Activated B cell treated with CpG ODN at 0.5 μM for 24 hours (primary cell): ENCODE measurements at regions not wholly inside any gene's neighbourhood (a gene's known extent, or its start where the extent isn't known, plus 50 kb on each side); places are given as distances from the start of the nearest gene placed in this dataset.

Source experiments
- ATAC-seq: fragments of 200-7000 bp; cut with Tn5 transposase; one replicate; pipeline ENCODE4 v1.10.0; 2021; ENCODE audit warnings: low read depth, mild to moderate bottlenecking, moderate library complexity
- CTCF ChIA-PET: fragments of 350-600 bp; sonication (Branson Sonifier 250); formaldehyde crosslinking; loops from one replicate; lab custom pipeline; 2021; ENCODE audit warnings: antibody characterized with exemption; lab: Charles Lee
- POLR2A ChIA-PET: fragments of 350-600 bp; sonication (Branson Sonifier 250); formaldehyde crosslinking; loops from one replicate; lab custom pipeline; 2021; ENCODE audit warnings: antibody characterized with exemption; lab: Charles Lee
- DNase-seq: peaks from one replicate; pipeline ENCODE4 v3.0.0; 2022
- H3K27ac Mint-ChIP-seq: one replicate; pipeline ENCODE4 v1.8.0; 2020; ENCODE audit warnings: mixed read lengths
- H3K27me3 Mint-ChIP-seq: one replicate; pipeline ENCODE4 v1.8.0; 2021; ENCODE audit warnings: mixed read lengths
- H3K36me3 Mint-ChIP-seq: one replicate; pipeline ENCODE4 v1.8.0; 2021; ENCODE audit warnings: low read depth, mixed read lengths
- H3K4me1 Mint-ChIP-seq: one replicate; pipeline ENCODE4 v1.8.0; 2021; ENCODE audit warnings: mixed read lengths
- H3K4me3 Mint-ChIP-seq: one replicate; pipeline ENCODE4 v1.8.0; 2020; ENCODE audit warnings: mild to moderate bottlenecking, mixed read lengths
- H3K9me3 Mint-ChIP-seq: one replicate; pipeline ENCODE4 v1.8.0; 2020; ENCODE audit warnings: mixed read lengths
- CTCF ChIP-seq: fragments of 200-600 bp; IDR thresholded peaks from one replicate; pipeline ENCODE4 v1.8.0; 2022; ENCODE audit warnings: antibody characterized with exemption, mild to moderate bottlenecking
- intact Hi-C: fragments of 100-400 bp; cut with micrococcal nuclease; formaldehyde crosslinking; loops from one replicate; pipeline ENCODE4 v1.15.1; 2024

GRCh38 chr5:124395287-124395686 lies 351.2 kb downstream of the ZNF608 start:
- no peak for ATAC-seq
- Mint-ChIP-seq H3K9me3 (peaks cover 6% of the 10 kb centered on the region), H3K4me1 (peaks cover 9% of the 10 kb centered on the region), H3K4me3 (no peak overlapping the region), H3K36me3 (peaks cover 3% of the 10 kb centered on the region), H3K27me3 (no peaks in the 10 kb centered on the region), H3K27ac (no peak overlapping the region)
- intact Hi-C loops: no loop called here
- ChIA-PET CTCF (no interaction called here), POLR2A (no interaction called here)
- DNase-seq: no peak
- no peak for TF ChIP-seq CTCF

GRCh38 chr5:124394700-124395245 lies 351.7 kb downstream of the ZNF608 start:
- no peak for DNase-seq
- H3K4me3 Mint-ChIP-seq: no peak overlapping the region
- peaks cover 3% of the 10 kb centered on the region for H3K36me3 Mint-ChIP-seq
- CTCF ChIA-PET: no interaction called here
- H3K4me1 Mint-ChIP-seq: peaks cover 9% of the 10 kb centered on the region
- no peak for ATAC-seq
- POLR2A ChIA-PET: no interaction called here
- H3K27me3 Mint-ChIP-seq: no peaks in the 10 kb centered on the region
- H3K27ac Mint-ChIP-seq: no peak overlapping the region
- intact Hi-C loops: no loop called here
- TF ChIP-seq CTCF: no peak
- H3K9me3 Mint-ChIP-seq: peaks cover 11% of the 10 kb centered on the region

- CTCF ChIA-PET: no interaction called here
Measured at GRCh38 chr5:124393584-124394379, 352.7 kb downstream of the ZNF608 start.

GRCh38 chr5:124383693-124384092 lies 362.7 kb downstream of the ZNF608 start:
- no peak overlapping the region for H3K4me3 Mint-ChIP-seq
- intact Hi-C loops: no loop called here
- H3K27me3 Mint-ChIP-seq: no peaks in the 10 kb centered on the region
- DNase-seq (no peak), ATAC-seq (no peak)
- H3K9me3 Mint-ChIP-seq: peaks cover 29% of the 10 kb centered on the region
- ChIA-PET POLR2A (no interaction called here), CTCF (no interaction called here)
- no peak overlapping the region for H3K27ac Mint-ChIP-seq
- no peak for TF ChIP-seq CTCF
- H3K4me1 Mint-ChIP-seq: no peaks in the 10 kb centered on the region
- H3K36me3 Mint-ChIP-seq: peaks cover 13% of the 10 kb centered on the region

More at GRCh38 chr5:124393584-124394379, 352.7 kb downstream of the ZNF608 start:
- POLR2A ChIA-PET: no interaction called here
- no peaks in the 10 kb centered on the region for H3K27me3 Mint-ChIP-seq
- no peak for DNase-seq
- TF ChIP-seq CTCF: no peak
- peaks cover 3% of the 10 kb centered on the region for H3K36me3 Mint-ChIP-seq
- intact Hi-C loops: no loop called here
- no peak overlapping the region for H3K4me3 Mint-ChIP-seq
- no peak overlapping the region for H3K27ac Mint-ChIP-seq
- peaks cover 13% of the 10 kb centered on the region for H3K9me3 Mint-ChIP-seq
- peaks cover 7% of the 10 kb centered on the region for H3K4me1 Mint-ChIP-seq
- no peak for ATAC-seq

GRCh38 chr5:124377386-124377785 lies 369.1 kb downstream of the ZNF608 start:
- Mint-ChIP-seq H3K9me3 (peaks cover 16% of the 10 kb centered on the region), H3K4me3 (no peak overlapping the region), H3K27me3 (no peaks in the 10 kb centered on the region), H3K27ac (no peak overlapping the region), H3K4me1 (no peaks in the 10 kb centered on the region), H3K36me3 (peaks cover 7% of the 10 kb centered on the region)
- TF ChIP-seq CTCF: no peak
- DNase-seq: no peak
- ATAC-seq: no peak
- intact Hi-C loops: no loop called here
- CTCF ChIA-PET: no interaction called here
- POLR2A ChIA-PET: interaction anchor here (0.7 kb wide), 1 partner anchor 70 kb away, joined by 4 read pairs; no protein-coding TSS in a partner anchor
